ENCODE measurements at regions not wholly inside any gene's neighbourhood (a gene's known extent, or its start where the extent isn't known, plus 50 kb on each side); places are given as distances from the start of the nearest gene placed in this dataset.

GRCh38 chr9:79384501-79384900 is 187.3 kb upstream of the TLE4 start:
- no peak overlapping the region for H2AK5ac ChIP-seq (ENCODE audit: low read depth, low read length)
- H2BK12ac ChIP-seq (ENCODE audit: low read depth, low read length), result no peak overlapping the region
- no peaks in the 10 kb centered on the region for H3K79me2 ChIP-seq (ENCODE audit: control insufficient read depth in 1 of 2, insufficient read depth in 2 of 2, low read length in 2 of 2)
- no peak overlapping the region for H4K8ac ChIP-seq (ENCODE audit: extremely low read depth, insufficient read depth, low read length)
- H3K18ac ChIP-seq (ENCODE audit: extremely low read depth, low read length), result no peak overlapping the region
- no peak overlapping the region for H3K23ac ChIP-seq (ENCODE audit: insufficient read length)
- H3K56ac ChIP-seq (replicated peaks; ENCODE audit: insufficient read length, low read depth, low read length), result no peak overlapping the region
- no peak overlapping the region for H2BK15ac ChIP-seq (ENCODE audit: low read length)
- H3K27me3 ChIP-seq (replicated peaks in 1 of 4; ENCODE audit: control insufficient read depth in 3 of 4, extremely low read depth in 1 of 4, insufficient read depth in 3 of 4, low read length in 3 of 4), result no peaks in the 10 kb centered on the region
- TF ChIP-seq ATF3 (IDR thresholded peaks at IDR 0.05; ENCODE audit: insufficient read depth, low read depth, low read length) (no peak), RAD21 (IDR thresholded peaks at IDR 0.05 in 1 of 2, conservative IDR thresholded peaks at IDR 0.05 in 1 of 2; ENCODE audit: low read depth in 2 of 2, low read length in 2 of 2) (no peak), EGR1 (IDR thresholded peaks at IDR 0.05; ENCODE audit: borderline replicate concordance, low read depth, low read length) (no peak), KDM1A (IDR thresholded peaks at IDR 0.05; ENCODE audit: borderline replicate concordance, low read length) (no peak), SIN3A (conservative IDR thresholded peaks at IDR 0.05 in 1 of 2, IDR thresholded peaks at IDR 0.05 in 1 of 2; ENCODE audit: low read depth in 1 of 2, low read length in 2 of 2) (no peak), CBX8 (IDR thresholded peaks at IDR 0.05; ENCODE audit: borderline replicate concordance, low read depth, low read length) (no peak), KDM4A (IDR thresholded peaks at IDR 0.05; ENCODE audit: low read depth, low read length, severe bottlenecking) (no peak)
- TF ChIP-seq, protein P1, sequence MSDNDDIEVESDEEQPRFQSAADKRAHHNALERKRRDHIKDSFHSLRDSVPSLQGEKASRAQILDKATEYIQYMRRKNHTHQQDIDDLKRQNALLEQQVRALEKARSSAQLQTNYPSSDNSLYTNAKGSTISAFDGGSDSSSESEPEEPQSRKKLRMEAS (IDR thresholded peaks at IDR 0.05), result no peak
- H3K27ac ChIP-seq (ENCODE audit: low read depth, low read length), result no peak overlapping the region
- DNase-seq (ENCODE audit: low read depth in 1 of 2, low spot score in 2 of 2), result no peak
- no peaks in the 10 kb centered on the region for H3K4me1 ChIP-seq (replicated peaks in 1 of 4; ENCODE audit: control insufficient read depth in 3 of 4, insufficient read depth in 4 of 4, low read length in 3 of 4)
- H4K5ac ChIP-seq (ENCODE audit: insufficient read length, low read depth, low read length), result no peak overlapping the region
- H3K14ac ChIP-seq (ENCODE audit: insufficient read length), result no peak overlapping the region
- no peak overlapping the region for H3K4ac ChIP-seq (replicated peaks; ENCODE audit: insufficient read length, low read depth, low read length)
- FAIRE-seq, result no peak
- no peak overlapping the region for H3K4me3 ChIP-seq (ENCODE audit: extremely low read depth in 1 of 4, insufficient read depth in 2 of 4, low read depth in 3 of 4, low read length in 4 of 4)
- H2AFZ ChIP-seq (ENCODE audit: low read length), result no peak overlapping the region
- CTCF ChIA-PET (ENCODE audit: partially characterized antibody), result interaction anchor here (0.7 to 0.9 kb wide), 2 partner anchors 48 to 162 kb away, joined by 3 read pairs; no protein-coding TSS in a partner anchor
- no peaks in the 10 kb centered on the region for H4K20me1 ChIP-seq (replicated peaks in 1 of 2; ENCODE audit: control insufficient read depth in 1 of 2, insufficient read depth in 2 of 2, low read length in 2 of 2)
- H3K79me1 ChIP-seq (ENCODE audit: low read depth, low read length), result no peaks in the 10 kb centered on the region
- H2BK5ac ChIP-seq (ENCODE audit: low read depth, low read length), result no peak overlapping the region
- no peak overlapping the region for H3K9ac ChIP-seq (replicated peaks in 1 of 4; ENCODE audit: extremely low read depth in 1 of 4, low read depth in 3 of 4, low read length in 3 of 4)
- H2BK20ac ChIP-seq (ENCODE audit: low read length), result no peak overlapping the region
- H3K4me2 ChIP-seq (ENCODE audit: insufficient read depth in 1 of 2, low read depth in 2 of 2, low read length in 2 of 2), result no peak overlapping the region
- no peak overlapping the region for H4K91ac ChIP-seq (replicated peaks; ENCODE audit: insufficient read length, low read length)
- H3K9me3 ChIP-seq (ENCODE audit: insufficient read depth in 2 of 2, low read depth in 1 of 2, low read length in 1 of 2), result peaks cover 3 to 4% of the 10 kb centered on the region in 2 experiments; a peak in 1 of 4 replicates
- no peak overlapping the region for H2BK120ac ChIP-seq (replicated peaks; ENCODE audit: low read depth, low read length)
- POLR2A ChIA-PET (ENCODE audit: partially characterized antibody), result no interaction called here
- H3K36me3 ChIP-seq (ENCODE audit: control insufficient read depth in 2 of 4, insufficient read depth in 4 of 4, low read length in 3 of 4), result no peaks in the 10 kb centered on the region
- WGBS, 2 experiments (ENCODE audit: extremely low coverage in 1 of 2, insufficient coverage in 1 of 2, insufficient read length in 1 of 2, insufficient replicate concordance in 2 of 2, low coverage in 1 of 2, low lambda C conversion rate in 2 of 2, missing lambda C conversion rate in 1 of 2), result 94% methylated on average over 1 of the region's 1 CpG; no CpG with 5 or more reads in 1 of the 2 experiments
- no peaks in the 10 kb centered on the region for H3K23me2 ChIP-seq (ENCODE audit: low read depth, low read length)
